MM.1S (cell line): ENCODE measurements at regions not wholly inside any gene's neighbourhood (a gene's known extent, or its start where the extent isn't known, plus 50 kb on each side); places are given as distances from the start of the nearest gene placed in this dataset.

Source experiments
- DNase-seq: peaks from one replicate; pipeline ENCODE4 v3.0.0-alpha.2; 2015
- H2AFZ ChIP-seq: fragments of 300-600 bp; sonication (generic); 2 replicates; pipeline ENCODE4 v1.6.0; 2016; ENCODE audit warnings: antibody characterized with exemption, low read length
- H3F3A ChIP-seq: fragments of 300-600 bp; sonication (generic); 2 replicates; pipeline ENCODE4 v1.6.1; 2016; ENCODE audit warnings: mild to moderate bottlenecking, antibody characterized with exemption, low read length, moderate library complexity, mixed read lengths; ENCODE audit not compliant: insufficient read depth
- H3K27ac ChIP-seq: fragments of 300-600 bp; sonication (generic); 2 replicates; pipeline ENCODE4 v1.5.1; 2016; ENCODE audit warnings: mild to moderate bottlenecking, low read length
- H3K27me3 ChIP-seq: fragments of 300-600 bp; sonication (generic); replicated peaks from 2 replicates; pipeline ENCODE4 v1.6.0; 2016; ENCODE audit warnings: low read length; ENCODE audit not compliant: insufficient read depth
- H3K36me3 ChIP-seq: fragments of 300-600 bp; sonication (generic); replicated peaks from 2 replicates; pipeline ENCODE4 v1.6.1; 2016; ENCODE audit warnings: mild to moderate bottlenecking, low read length, mixed read lengths; ENCODE audit not compliant: insufficient read depth
- H3K4me1 ChIP-seq: fragments of 300-600 bp; sonication (generic); 2 replicates; pipeline ENCODE4 v1.6.1; 2016; ENCODE audit warnings: low read length, mixed read lengths
- H3K4me2 ChIP-seq: fragments of 300-600 bp; sonication (generic); 2 replicates; pipeline ENCODE4 v1.6.0; 2016; ENCODE audit warnings: low read depth, low read length
- H3K4me3 ChIP-seq: fragments of 300-600 bp; sonication (generic); 2 replicates; pipeline ENCODE4 v1.5.1; 2016; ENCODE audit warnings: low read length, mixed read lengths
- H3K79me2 ChIP-seq: fragments of 300-600 bp; sonication (generic); 2 replicates; pipeline ENCODE4 v1.6.1; 2016; ENCODE audit warnings: mixed run types, low read length, mixed read lengths
- H3K9ac ChIP-seq: fragments of 300-600 bp; sonication (generic); 2 replicates; pipeline ENCODE4 v1.6.1; 2016; ENCODE audit warnings: low read length, mixed read lengths
- H3K9me2 ChIP-seq: fragments of 300-600 bp; sonication (generic); replicated peaks from 2 replicates; pipeline ENCODE4 v1.6.1; 2016; ENCODE audit warnings: mild to moderate bottlenecking, low read length, mixed read lengths; ENCODE audit not compliant: insufficient read depth
- H3K9me3 ChIP-seq: fragments of 300-600 bp; sonication (generic); replicated peaks from 2 replicates; pipeline ENCODE4 v1.6.1; 2016; ENCODE audit warnings: mild to moderate bottlenecking, low read length, mixed read lengths; ENCODE audit not compliant: insufficient read depth
- H4K20me1 ChIP-seq: fragments of 300-600 bp; sonication (generic); 2 replicates; pipeline ENCODE4 v1.6.1; 2016; ENCODE audit warnings: mild to moderate bottlenecking, low read length, moderate library complexity, mixed read lengths; ENCODE audit not compliant: insufficient read depth
- EZH2 ChIP-seq: fragments of 300-600 bp; sonication (generic); optimal IDR thresholded peaks from 2 replicates; pipeline ENCODE3; 2017; ENCODE audit warnings: low read depth, mild to moderate bottlenecking, antibody characterized with exemption, low read length, mixed read lengths
- EZH2phosphoT487 ChIP-seq: fragments of 300-600 bp; sonication (generic); IDR thresholded peaks from 2 replicates; pipeline ENCODE4 v1.6.1; 2018; ENCODE audit warnings: antibody characterized with exemption, low read length
- TF ChIP-seq, protein P1 (sequence below): fragments of 300-600 bp; sonication (generic); IDR thresholded peaks from 2 replicates; pipeline ENCODE4 v1.5.1; 2016; ENCODE audit warnings: antibody characterized with exemption, low read length, mixed read lengths

DNA sequence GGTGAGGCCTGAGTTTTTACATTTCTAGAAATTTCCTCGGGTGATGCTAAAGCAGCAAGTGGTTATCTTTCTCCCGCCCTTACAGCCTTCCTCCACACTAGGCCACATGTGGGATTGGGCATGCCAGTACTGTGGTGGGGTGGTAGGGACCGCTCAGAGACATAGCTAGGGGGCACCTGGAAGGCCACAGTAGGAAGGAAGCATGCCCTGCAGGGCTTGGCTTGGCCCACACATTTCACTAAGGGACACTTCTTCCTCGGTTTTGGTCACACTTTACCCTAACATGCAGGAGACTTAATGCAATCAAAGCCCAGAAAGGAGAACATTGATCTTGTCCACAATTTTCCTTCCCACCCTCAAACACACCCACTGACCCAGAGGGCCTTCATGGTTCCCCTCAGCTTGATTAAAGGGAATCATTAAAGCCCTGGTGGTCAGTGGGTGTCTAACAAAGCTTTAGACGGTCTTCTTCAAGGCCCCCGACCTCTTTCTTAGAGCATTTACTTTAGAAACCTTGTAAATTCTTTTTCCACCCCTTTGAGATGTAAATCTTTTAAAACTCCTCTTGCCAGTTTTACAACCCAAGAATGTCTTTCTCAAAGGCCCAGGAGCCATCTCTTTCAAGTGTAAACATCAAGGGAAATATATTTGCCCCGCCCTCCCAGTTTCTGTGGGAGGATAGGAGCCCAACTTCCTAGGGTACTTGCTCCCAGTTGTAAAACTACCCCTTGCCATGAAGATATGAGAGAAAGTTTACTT is 246.4 kb upstream of the PTBP2 start:
- TF ChIP-seq EZH2phosphoT487, result no peak
- TF ChIP-seq, protein P1, sequence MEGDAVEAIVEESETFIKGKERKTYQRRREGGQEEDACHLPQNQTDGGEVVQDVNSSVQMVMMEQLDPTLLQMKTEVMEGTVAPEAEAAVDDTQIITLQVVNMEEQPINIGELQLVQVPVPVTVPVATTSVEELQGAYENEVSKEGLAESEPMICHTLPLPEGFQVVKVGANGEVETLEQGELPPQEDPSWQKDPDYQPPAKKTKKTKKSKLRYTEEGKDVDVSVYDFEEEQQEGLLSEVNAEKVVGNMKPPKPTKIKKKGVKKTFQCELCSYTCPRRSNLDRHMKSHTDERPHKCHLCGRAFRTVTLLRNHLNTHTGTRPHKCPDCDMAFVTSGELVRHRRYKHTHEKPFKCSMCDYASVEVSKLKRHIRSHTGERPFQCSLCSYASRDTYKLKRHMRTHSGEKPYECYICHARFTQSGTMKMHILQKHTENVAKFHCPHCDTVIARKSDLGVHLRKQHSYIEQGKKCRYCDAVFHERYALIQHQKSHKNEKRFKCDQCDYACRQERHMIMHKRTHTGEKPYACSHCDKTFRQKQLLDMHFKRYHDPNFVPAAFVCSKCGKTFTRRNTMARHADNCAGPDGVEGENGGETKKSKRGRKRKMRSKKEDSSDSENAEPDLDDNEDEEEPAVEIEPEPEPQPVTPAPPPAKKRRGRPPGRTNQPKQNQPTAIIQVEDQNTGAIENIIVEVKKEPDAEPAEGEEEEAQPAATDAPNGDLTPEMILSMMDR, result no peak
- no peak for TF ChIP-seq EZH2
- H3K4me1 ChIP-seq, result no peaks in the 10 kb centered on the region
- no peaks in the 10 kb centered on the region for H4K20me1 ChIP-seq
- no peaks in the 10 kb centered on the region for H3K27me3 ChIP-seq
- no peaks in the 10 kb centered on the region for H3K9me3 ChIP-seq
- H2AFZ ChIP-seq, result no peak overlapping the region
- no peaks in the 10 kb centered on the region for H3F3A ChIP-seq
- DNase-seq, result no peak
- H3K36me3 ChIP-seq, result no peaks in the 10 kb centered on the region
- H3K79me2 ChIP-seq, result no peaks in the 10 kb centered on the region
- H3K9me2 ChIP-seq, result no peaks in the 10 kb centered on the region
- H3K4me3 ChIP-seq, result no peak overlapping the region
- H3K9ac ChIP-seq, result no peak overlapping the region
- no peak overlapping the region for H3K27ac ChIP-seq
- H3K4me2 ChIP-seq, result no peak overlapping the region

GRCh38 chr1:96475903-96476302 is 245.7 kb upstream of the PTBP2 start:
- Histone ChIP-seq H3K27ac (no peak overlapping the region), H3K36me3 (no peaks in the 10 kb centered on the region), H3K4me1 (no peaks in the 10 kb centered on the region), H3K4me3 (no peak overlapping the region), H3K9me3 (no peaks in the 10 kb centered on the region), H3K79me2 (no peaks in the 10 kb centered on the region), H3K4me2 (no peak overlapping the region), H3K9ac (no peak overlapping the region), H2AFZ (no peak overlapping the region), H3F3A (no peaks in the 10 kb centered on the region), H3K9me2 (no peaks in the 10 kb centered on the region), H3K27me3 (no peaks in the 10 kb centered on the region), H4K20me1 (no peaks in the 10 kb centered on the region)
- TF ChIP-seq, protein P1, result no peak
- TF ChIP-seq EZH2phosphoT487 (no peak), EZH2 (no peak)
- no peak for DNase-seq

DNA sequence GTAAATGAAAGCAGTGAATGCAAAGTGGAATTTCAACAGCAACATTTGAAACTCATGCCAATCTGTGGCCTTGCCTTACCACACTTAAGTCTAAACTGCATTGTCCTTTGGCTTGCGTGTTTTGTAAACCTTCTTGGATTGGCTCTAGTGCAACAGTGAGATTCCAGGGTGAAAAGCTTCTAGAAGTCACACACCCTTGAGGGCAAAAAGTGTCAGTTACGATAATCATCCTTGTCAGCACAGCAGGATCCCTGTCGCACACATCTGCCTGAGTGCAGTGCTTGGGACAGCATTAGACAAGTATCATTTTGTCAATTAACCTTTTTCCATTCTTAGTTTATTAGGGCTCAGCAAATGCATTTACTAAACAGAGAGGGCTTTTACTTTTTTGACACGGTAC is 243.4 kb upstream of the PTBP2 start:
- no peaks in the 10 kb centered on the region for H3K4me1 ChIP-seq
- H3K4me2 ChIP-seq, result no peak overlapping the region
- TF ChIP-seq, protein P1, result no peak
- H3K36me3 ChIP-seq, result no peaks in the 10 kb centered on the region
- H3K9me2 ChIP-seq, result no peaks in the 10 kb centered on the region
- H4K20me1 ChIP-seq, result no peaks in the 10 kb centered on the region
- H3K4me3 ChIP-seq, result no peak overlapping the region
- no peak for DNase-seq
- no peaks in the 10 kb centered on the region for H3F3A ChIP-seq
- no peaks in the 10 kb centered on the region for H3K27me3 ChIP-seq
- H2AFZ ChIP-seq, result no peak overlapping the region
- H3K27ac ChIP-seq, result no peak overlapping the region
- no peaks in the 10 kb centered on the region for H3K9me3 ChIP-seq
- no peak overlapping the region for H3K9ac ChIP-seq
- no peaks in the 10 kb centered on the region for H3K79me2 ChIP-seq
